LoVo (cell line): ENCODE measurements at regions not wholly inside any gene's neighbourhood (a gene's known extent, or its start where the extent isn't known, plus 50 kb on each side); places are given as distances from the start of the nearest gene placed in this dataset.

Experiments used
- DNase-seq: peaks from one replicate; pipeline ENCODE4 v3.0.0-alpha.2; 2016; ENCODE audit warnings: low spot score

GRCh38 chr2:196249171-196249570 lies 77.8 kb upstream of the STK17B start:
- DNase-seq = no peak

- peak; percentile 38 for DNase-seq
These were observed 78.5 kb upstream of the STK17B start for GRCh38 chr2:196249860-196250259.

DNA sequence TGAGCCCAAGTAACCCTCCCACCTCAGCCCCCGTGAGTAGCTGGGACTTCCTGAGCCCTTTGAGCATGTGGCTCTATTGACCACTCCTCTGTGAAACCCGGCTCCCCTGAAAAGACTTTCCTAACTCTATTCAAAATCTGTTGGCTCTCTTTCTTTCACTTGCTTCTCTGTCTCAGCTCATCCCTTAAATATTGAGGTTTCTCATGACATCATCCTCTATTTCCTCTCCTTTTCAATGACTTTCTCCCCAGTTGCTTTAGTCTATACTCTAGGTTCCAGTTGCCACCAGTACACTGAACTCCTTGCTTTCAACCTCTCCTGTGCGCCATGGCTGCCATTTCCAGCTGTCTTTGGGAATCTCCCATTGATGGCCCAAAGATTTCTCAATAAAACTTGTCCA lies 79.8 kb upstream of the STK17B start:
- DNase-seq = no peak

DNA sequence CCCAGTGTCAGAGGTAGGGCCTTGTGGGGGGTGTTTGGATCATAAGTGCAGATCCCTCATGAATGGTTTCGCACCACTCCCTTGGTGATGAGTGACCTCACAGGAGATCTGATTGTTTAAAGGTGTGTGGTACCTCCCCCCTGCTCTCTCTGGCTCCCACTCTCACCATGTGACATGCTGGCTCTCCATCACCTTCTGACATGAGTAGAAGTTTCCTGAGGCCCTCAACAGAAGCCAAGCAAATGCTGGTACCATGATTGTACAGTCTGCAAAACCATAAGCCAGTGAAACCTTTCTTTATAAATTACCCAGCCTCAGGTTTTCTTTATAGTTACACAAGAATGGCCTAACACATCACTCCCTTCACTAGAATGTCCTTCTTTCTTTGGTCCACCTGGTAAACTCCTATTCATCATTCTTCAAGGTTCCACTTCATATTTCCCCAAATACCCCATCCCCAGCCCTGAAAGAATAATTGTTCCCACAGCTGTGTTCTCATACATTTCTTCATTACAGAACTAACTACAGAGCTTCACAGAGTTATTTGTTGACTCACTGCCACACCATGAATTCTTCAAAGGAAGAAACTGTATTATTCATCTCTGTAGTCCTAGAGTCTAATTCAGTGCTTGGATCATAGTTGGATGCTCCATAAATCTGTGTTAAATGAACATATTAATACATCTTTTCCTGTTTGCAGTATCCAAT lies 81.2 kb upstream of the STK17B start:
- no peak for DNase-seq

GRCh38 chr2:196253116-196253480 lies 81.7 kb upstream of the STK17B start:
- DNase-seq = no peak

DNA sequence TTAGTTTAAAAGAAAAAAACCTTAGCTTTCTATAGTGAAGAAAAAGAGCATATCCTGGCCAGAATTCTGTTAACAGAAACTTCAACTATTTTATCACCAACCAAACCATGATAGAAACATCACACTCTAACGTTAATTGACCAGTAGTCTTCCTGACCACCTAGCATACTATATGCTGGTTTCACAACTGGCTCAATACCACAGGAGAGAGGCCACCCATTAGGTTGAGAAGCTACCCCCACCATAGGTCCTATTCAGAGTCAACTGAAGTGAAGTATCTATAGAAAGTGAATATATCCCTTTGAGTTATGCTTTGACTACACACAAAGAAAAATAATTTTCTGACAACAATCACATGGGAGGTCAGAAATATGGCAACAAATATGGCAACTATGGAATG lies 85.2 kb upstream of the STK17B start:
- DNase-seq = no peak

DNA sequence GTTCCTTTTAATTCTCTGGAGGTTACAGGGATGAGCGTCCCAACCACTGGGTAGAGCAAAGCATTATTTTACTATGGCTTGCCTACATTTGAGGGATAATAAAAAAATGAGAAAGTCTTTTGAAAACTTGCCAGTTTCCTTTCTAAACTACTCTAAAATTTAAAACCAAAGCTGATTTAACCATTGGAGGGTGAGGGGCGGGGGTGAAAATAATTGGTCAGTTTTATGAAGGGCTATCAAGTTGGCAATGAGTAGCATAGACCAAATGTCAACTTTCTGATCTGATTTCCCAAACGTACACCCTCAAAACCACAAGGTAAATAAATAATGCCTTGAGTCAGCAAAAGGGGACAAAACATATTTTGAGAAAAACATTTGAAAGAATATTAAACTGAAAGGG lies 85.7 kb upstream of the STK17B start:
- DNase-seq = no peak

DNA sequence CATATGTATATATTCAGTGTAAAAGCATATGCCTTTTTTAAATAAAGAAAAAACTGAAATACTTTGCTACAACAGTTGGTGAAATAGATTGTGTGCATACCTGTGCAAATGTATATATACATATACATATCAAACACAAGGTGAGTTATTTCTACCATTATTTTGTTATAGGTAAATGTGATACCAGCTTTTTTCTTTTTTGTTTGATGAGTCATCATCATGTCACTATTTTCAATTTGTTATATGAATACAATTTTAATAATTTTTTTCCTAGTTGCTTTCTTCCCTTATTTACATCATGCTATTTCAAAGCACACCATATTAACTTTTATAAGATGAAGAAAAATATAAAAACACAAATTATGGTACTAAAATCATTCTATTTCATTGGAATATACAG lies 87.0 kb upstream of the STK17B start:
- no peak for DNase-seq

GRCh38 chr2:196259507-196260481 lies 88.4 kb upstream of the STK17B start:
- DNase-seq = peak; percentile 50

- DNase-seq = no peak
These were observed 89.2 kb upstream of the STK17B start for GRCh38 chr2:196260546-196260945.

GRCh38 chr2:196262606-196263005 lies 91.2 kb upstream of the STK17B start:
- no peak for DNase-seq

- DNase-seq = no peak
These were observed 91.9 kb upstream of the STK17B start for GRCh38 chr2:196263181-196263747.

DNA sequence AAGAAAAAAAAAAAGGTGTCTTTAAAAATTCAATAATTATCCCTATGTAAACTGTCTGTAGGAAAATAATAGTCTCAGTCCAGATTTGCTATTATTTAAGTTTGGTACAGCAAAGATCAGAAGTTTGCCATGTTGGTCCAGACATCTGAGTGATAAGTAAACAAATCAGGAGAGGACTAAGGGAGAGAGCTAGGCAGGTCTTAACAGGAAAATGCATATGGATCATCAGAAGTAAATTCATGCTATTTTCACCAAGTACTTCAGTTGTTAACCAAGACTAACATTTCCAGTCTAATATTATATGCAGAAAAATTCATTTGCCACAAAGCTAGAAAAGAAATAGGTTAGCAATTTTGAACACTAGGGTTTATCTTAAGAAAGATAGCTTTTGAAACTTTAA lies 95.0 kb upstream of the STK17B start:
- DNase-seq = no peak

GRCh38 chr2:196266855-196267254 lies 95.5 kb upstream of the STK17B start:
- no peak for DNase-seq

DNA sequence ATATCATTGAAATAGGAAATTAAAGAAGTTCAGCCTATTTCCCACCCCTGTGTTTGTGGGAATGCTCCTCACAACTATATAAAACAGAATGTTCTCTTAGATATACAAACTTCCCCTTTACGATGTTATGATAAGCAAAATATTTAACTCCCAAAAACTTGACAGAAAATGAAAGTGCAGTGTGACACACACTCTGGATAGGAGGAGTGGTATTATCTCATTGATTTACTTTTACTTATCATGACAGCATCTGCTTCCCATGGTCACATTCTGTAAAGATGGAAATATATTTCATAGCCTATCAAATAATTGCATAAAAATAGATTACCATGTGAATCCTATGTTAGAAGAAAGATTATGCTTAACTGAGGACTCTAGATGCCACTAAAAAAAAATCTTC lies 96.6 kb upstream of the STK17B start:
- DNase-seq = no peak

DNA sequence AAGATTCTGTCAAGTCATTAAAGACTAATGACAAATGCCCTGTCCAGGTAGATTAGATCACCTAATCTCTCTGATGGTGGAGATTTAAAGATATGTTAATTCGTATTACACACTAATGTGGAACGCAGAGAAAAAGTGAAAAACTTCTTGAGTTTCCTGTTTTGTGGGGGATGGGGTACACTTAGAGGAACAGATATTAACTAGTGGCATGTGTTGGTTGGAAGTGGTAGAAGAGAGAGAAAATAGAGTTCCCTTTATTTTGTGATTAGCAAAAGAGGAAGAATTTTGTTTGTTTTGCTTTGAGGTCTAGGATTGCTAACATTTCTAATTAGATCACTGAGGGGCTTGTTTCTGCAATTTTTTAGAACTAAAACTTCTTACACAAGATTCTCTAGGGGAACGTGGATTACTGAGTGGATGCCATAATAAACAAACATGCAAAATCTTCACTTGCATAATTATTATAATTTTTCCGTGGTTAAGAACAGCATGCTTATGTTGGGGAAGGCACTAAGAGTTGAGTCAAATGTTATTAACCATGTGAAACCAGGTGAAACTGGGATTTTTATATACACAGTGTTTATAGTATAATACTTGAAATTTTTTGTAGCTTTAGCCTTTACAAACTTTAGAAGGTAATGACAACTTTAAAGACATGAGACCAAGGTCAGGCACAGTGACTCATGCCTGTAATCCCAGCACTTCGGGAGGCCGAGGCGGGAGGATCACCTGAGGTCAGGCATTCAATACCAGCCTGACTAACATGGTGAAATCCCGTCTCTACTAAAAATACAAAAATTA lies 97.4 kb upstream of the STK17B start:
- no peak for DNase-seq

- DNase-seq = no peak
These were observed 100.4 kb upstream of the STK17B start for GRCh38 chr2:196271795-196272194.

DNA sequence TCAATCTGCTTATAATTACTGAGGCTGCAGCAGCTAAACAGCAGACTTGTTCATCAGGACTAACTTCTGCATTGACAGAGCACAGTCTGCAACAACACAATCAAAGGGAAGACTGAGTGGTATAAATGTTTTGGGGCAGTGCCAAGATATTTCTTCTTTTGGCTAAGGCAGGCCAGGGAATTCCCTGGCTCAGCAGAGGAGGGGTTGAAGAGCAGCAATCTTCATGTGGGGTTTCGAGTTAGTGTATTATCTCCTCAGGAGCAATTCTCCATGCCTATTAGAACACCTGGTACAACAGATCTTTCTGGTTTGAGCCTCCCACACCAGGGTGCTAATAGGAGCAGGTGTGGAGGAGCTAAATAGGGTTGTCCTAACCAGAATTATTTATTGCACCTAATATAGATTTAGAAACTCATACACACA lies 103.0 kb upstream of the STK17B start:
- peak; percentile 42 for DNase-seq

DNA sequence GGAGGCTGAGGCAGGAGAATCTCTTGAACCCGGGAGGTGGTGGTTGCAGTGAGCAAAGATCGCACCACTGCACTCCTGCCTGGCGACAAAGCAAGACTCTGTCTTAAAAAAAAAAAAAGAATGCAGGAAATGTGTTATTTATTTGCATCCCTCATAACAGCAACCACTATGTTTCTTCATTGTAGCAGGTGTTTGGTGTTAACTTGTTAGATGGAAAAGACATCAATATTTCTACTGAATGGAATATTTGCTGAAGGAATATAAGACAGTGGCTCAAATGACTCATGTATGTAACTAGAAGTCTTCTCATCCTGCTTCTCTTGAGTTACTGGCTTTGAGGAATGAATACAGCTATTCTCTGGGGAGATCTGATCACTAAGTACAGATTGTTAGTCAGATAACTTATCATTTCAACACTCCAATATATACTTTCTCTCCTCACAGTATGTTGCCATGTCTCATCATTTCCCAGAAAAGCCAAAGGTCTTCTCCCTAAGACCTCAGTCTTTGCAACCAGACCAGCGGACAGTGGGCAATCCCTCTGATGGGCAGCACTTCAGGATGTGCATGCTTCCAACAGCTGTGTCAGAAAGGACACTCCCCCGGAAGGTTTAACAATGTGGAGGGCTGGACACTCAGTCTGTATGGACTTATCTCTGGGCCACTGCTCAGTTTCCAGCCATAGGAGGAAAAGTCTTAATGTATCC lies 104.4 kb upstream of the STK17B start:
- DNase-seq = peak; percentile 34

GRCh38 chr2:196276421-196276820 lies 105.0 kb upstream of the STK17B start:
- DNase-seq = peak; percentile 72

DNA sequence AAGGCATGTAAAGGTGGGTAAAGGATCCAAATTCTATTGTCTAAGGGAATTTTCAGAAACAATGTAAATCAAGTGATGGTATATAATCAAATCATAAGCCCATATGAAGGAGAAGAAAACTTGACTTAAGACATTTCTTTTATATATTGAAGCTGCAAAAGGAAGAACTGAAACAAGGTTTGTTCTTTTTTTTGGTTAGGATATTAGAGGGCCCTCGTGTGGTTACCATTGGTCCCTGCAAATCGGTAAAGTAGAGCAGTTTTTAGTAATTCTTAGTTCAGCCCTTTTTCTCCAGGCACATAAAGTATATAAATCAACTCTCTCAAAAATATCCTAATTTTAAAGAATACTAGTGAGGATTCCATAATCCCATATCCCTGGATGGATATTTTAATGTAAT lies 105.6 kb upstream of the STK17B start:
- no peak for DNase-seq
